Stimulated activated CD4-positive, alpha-beta T cell treated with anti-CD3 and anti-CD28 coated beads, Interleukin-12 subunit alpha, Interleukin-12 subunit beta, amount 100 ng/mL, for 48 hours (primary cell): ENCODE measurements at regions not wholly inside any gene's neighbourhood (a gene's known extent, or its start where the extent isn't known, plus 50 kb on each side); places are given as distances from the start of the nearest gene placed in this dataset.

Experiments
- DNase-seq, 3 donors: peaks; one replicate each; pipeline ENCODE4 v3.0.0-alpha.2; 2020; ENCODE audit warnings: low read depth in 2 of 3, low spot score in 1 of 3

GRCh38 chr7:41193738-41194282, 509.1 kb downstream of the INHBA start:
- DNase-seq: no peak

GRCh38 chr7:41190581-41190980, 512.3 kb downstream of the INHBA start:
- DNase-seq: no peak

- no peak for DNase-seq
Observed at GRCh38 chr7:41189866-41190265, 513.0 kb downstream of the INHBA start.

GRCh38 chr7:41188163-41189130, 514.4 kb downstream of the INHBA start:
- DNase-seq: no peak

- no peak for DNase-seq
Observed at GRCh38 chr7:41187322-41187721, 515.6 kb downstream of the INHBA start.

- DNase-seq: no peak
Observed at GRCh38 chr7:41185851-41186250, 517.0 kb downstream of the INHBA start.

GRCh38 chr7:41183741-41184140, 519.1 kb downstream of the INHBA start:
- no peak for DNase-seq

- DNase-seq: no peak
Observed at GRCh38 chr7:41182782-41183181, 520.1 kb downstream of the INHBA start.

GRCh38 chr7:41175435-41175834, 527.5 kb downstream of the INHBA start:
- DNase-seq: no peak

GRCh38 chr7:41174521-41174920, 528.4 kb downstream of the INHBA start:
- no peak for DNase-seq

- no peak for DNase-seq
Observed at GRCh38 chr7:41170466-41170865, 532.4 kb downstream of the INHBA start.

GRCh38 chr7:41169317-41169716, 533.6 kb downstream of the INHBA start:
- DNase-seq: no peak

- DNase-seq: no peak
Observed at GRCh38 chr7:41167836-41168235, 535.1 kb downstream of the INHBA start.

- no peak for DNase-seq
Observed at GRCh38 chr7:41164440-41164839, 538.5 kb downstream of the INHBA start.

- no peak for DNase-seq
Observed at GRCh38 chr7:41163991-41164390, 538.9 kb downstream of the INHBA start.

GRCh38 chr7:41162612-41163011, 540.3 kb downstream of the INHBA start:
- no peak for DNase-seq

- no peak for DNase-seq
Observed at GRCh38 chr7:41161041-41161587, 541.8 kb downstream of the INHBA start.

GRCh38 chr7:41156268-41156667, 546.6 kb downstream of the INHBA start:
- DNase-seq: no peak

GRCh38 chr7:41153268-41153667, 549.6 kb downstream of the INHBA start:
- no peak for DNase-seq

- no peak for DNase-seq
Observed at GRCh38 chr7:41152179-41152678, 550.7 kb downstream of the INHBA start.

GRCh38 chr7:41149576-41149975, 553.3 kb downstream of the INHBA start:
- no peak for DNase-seq

- no peak for DNase-seq
Observed at GRCh38 chr7:41148521-41148951, 554.4 kb downstream of the INHBA start.
